Progenitor cell of endocrine pancreas (in vitro differentiated cells): ENCODE measurements at regions not wholly inside any gene's neighbourhood (a gene's known extent, or its start where the extent isn't known, plus 50 kb on each side); places are given as distances from the start of the nearest gene placed in this dataset.

Source experiments
- DNase-seq: peaks from one replicate; pipeline ENCODE4 v3.0.0; 2021; ENCODE audit warnings: low spot score; ENCODE audit not compliant: unreplicated experiment
- H3K27ac Mint-ChIP-seq: 2 replicates; pipeline ENCODE4 v1.8.0; 2021; ENCODE audit warnings: mild to moderate bottlenecking, moderate library complexity, mixed read lengths
- H3K27me3 Mint-ChIP-seq: 2 replicates; pipeline ENCODE4 v1.8.0; 2021; ENCODE audit warnings: mixed read lengths
- H3K36me3 Mint-ChIP-seq: 2 replicates; pipeline ENCODE4 v1.8.0; 2022; ENCODE audit warnings: mixed read lengths; ENCODE audit not compliant: insufficient read depth
- H3K4me1 Mint-ChIP-seq: 2 replicates; pipeline ENCODE4 v1.8.0; 2021; ENCODE audit warnings: low read depth, mixed read lengths
- H3K4me3 Mint-ChIP-seq: 2 replicates; pipeline ENCODE4 v1.8.0; 2021; ENCODE audit warnings: low read depth, mild to moderate bottlenecking, moderate library complexity, mixed read lengths
- H3K9me3 Mint-ChIP-seq: 2 replicates; pipeline ENCODE4 v1.8.0; 2021; ENCODE audit warnings: low read depth, mixed read lengths
- TF ChIP-seq, protein P1 (sequence below): fragments of 200-600 bp; sonication (generic); IDR thresholded peaks from one replicate; pipeline ENCODE4 v1.5.0; 2021; ENCODE audit warnings: antibody characterized with exemption, mild to moderate bottlenecking; ENCODE audit not compliant: unreplicated experiment

GRCh38 chr1:194296201-194296600 lies 1109.8 kb upstream of the B3GALT2 start:
- Mint-ChIP-seq H3K36me3 (no peaks in the 10 kb centered on the region), H3K27ac (no peak overlapping the region), H3K27me3 (no peaks in the 10 kb centered on the region), H3K9me3 (no peaks in the 10 kb centered on the region), H3K4me1 (peaks cover 2% of the 10 kb centered on the region), H3K4me3 (no peak overlapping the region)
- TF ChIP-seq, protein P1, sequence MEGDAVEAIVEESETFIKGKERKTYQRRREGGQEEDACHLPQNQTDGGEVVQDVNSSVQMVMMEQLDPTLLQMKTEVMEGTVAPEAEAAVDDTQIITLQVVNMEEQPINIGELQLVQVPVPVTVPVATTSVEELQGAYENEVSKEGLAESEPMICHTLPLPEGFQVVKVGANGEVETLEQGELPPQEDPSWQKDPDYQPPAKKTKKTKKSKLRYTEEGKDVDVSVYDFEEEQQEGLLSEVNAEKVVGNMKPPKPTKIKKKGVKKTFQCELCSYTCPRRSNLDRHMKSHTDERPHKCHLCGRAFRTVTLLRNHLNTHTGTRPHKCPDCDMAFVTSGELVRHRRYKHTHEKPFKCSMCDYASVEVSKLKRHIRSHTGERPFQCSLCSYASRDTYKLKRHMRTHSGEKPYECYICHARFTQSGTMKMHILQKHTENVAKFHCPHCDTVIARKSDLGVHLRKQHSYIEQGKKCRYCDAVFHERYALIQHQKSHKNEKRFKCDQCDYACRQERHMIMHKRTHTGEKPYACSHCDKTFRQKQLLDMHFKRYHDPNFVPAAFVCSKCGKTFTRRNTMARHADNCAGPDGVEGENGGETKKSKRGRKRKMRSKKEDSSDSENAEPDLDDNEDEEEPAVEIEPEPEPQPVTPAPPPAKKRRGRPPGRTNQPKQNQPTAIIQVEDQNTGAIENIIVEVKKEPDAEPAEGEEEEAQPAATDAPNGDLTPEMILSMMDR = no peak
- no peak for DNase-seq

GRCh38 chr1:194295685-194296084 lies 1109.3 kb upstream of the B3GALT2 start:
- H3K36me3 Mint-ChIP-seq = no peaks in the 10 kb centered on the region
- no peak overlapping the region for H3K4me3 Mint-ChIP-seq
- H3K27me3 Mint-ChIP-seq = no peaks in the 10 kb centered on the region
- no peaks in the 10 kb centered on the region for H3K9me3 Mint-ChIP-seq
- no peak overlapping the region for H3K27ac Mint-ChIP-seq
- H3K4me1 Mint-ChIP-seq = peaks cover 2% of the 10 kb centered on the region
- DNase-seq = no peak
- TF ChIP-seq, protein P1 = peak; percentile 71

- TF ChIP-seq, protein P1 = no peak
- Mint-ChIP-seq H3K27me3 (no peaks in the 10 kb centered on the region), H3K4me3 (no peak overlapping the region), H3K27ac (no peak overlapping the region), H3K4me1 (peaks cover 2% of the 10 kb centered on the region), H3K9me3 (no peaks in the 10 kb centered on the region), H3K36me3 (no peaks in the 10 kb centered on the region)
- no peak for DNase-seq
Observed at GRCh38 chr1:194293851-194294405, 1107.5 kb upstream of the B3GALT2 start.

DNA sequence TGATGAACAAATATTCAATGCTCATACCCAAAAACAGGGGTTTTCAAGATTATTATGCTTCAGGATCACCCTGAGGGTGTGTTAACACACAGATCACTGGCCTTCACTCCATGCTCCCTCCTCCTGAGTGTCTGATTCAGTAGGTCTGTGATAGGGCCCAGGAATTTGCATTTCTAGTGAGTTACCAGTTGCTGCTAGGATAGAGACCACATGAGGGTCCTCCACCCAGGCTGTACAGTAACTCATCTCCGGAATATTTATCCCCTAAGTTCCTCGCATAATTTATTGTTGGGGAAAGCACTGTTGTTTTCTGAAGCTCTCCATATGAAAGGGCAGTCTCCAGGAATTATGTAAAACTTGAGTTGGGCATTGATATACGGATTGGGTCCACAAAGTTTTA lies 1106.6 kb upstream of the B3GALT2 start:
- peaks cover 2% of the 10 kb centered on the region for H3K4me1 Mint-ChIP-seq
- DNase-seq = no peak
- no peaks in the 10 kb centered on the region for H3K27me3 Mint-ChIP-seq
- no peak overlapping the region for H3K27ac Mint-ChIP-seq
- H3K36me3 Mint-ChIP-seq = no peaks in the 10 kb centered on the region
- TF ChIP-seq, protein P1 = no peak
- no peak overlapping the region for H3K4me3 Mint-ChIP-seq
- H3K9me3 Mint-ChIP-seq = no peaks in the 10 kb centered on the region

GRCh38 chr1:194289569-194290266 lies 1103.3 kb upstream of the B3GALT2 start:
- H3K27me3 Mint-ChIP-seq = no peaks in the 10 kb centered on the region
- no peak for DNase-seq

More at GRCh38 chr1:194289569-194290266, 1103.3 kb upstream of the B3GALT2 start:
- Mint-ChIP-seq H3K9me3 (no peaks in the 10 kb centered on the region), H3K36me3 (no peaks in the 10 kb centered on the region), H3K27ac (no peak overlapping the region), H3K4me3 (no peak overlapping the region), H3K4me1 (no peaks in the 10 kb centered on the region)
- TF ChIP-seq, protein P1 = no peak
